ENCODE measurements at regions not wholly inside any gene's neighbourhood (a gene's known extent, or its start where the extent isn't known, plus 50 kb on each side); places are given as distances from the start of the nearest gene placed in this dataset.

DNA sequence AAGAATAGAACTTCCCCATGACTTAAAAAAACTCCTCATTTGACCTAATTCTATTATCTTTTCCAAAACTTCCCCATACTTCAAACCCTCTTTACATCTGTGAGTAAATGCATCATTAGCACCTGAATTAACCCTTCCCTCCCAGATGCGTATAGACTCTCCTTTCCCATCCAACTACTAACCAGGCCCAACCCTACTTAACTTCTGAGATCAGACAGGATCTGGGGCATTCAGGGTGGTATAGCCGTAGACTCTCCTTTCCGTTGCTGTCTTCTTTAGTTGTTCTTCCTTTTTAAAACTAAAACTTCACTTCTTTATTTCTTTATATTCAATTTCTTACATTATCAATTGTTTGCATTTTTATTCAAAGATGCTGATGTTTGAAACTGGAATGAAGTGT is 165.2 kb downstream of the SLCO4C1 start:
- TF ChIP-seq, protein P1, sequence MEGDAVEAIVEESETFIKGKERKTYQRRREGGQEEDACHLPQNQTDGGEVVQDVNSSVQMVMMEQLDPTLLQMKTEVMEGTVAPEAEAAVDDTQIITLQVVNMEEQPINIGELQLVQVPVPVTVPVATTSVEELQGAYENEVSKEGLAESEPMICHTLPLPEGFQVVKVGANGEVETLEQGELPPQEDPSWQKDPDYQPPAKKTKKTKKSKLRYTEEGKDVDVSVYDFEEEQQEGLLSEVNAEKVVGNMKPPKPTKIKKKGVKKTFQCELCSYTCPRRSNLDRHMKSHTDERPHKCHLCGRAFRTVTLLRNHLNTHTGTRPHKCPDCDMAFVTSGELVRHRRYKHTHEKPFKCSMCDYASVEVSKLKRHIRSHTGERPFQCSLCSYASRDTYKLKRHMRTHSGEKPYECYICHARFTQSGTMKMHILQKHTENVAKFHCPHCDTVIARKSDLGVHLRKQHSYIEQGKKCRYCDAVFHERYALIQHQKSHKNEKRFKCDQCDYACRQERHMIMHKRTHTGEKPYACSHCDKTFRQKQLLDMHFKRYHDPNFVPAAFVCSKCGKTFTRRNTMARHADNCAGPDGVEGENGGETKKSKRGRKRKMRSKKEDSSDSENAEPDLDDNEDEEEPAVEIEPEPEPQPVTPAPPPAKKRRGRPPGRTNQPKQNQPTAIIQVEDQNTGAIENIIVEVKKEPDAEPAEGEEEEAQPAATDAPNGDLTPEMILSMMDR (IDR thresholded peaks at IDR 0.05) = no peak
- POLR2A ChIA-PET = no interaction called here
- CTCF ChIA-PET = no interaction called here
- Mint-ChIP-seq H3K27me3 (no peaks in the 10 kb centered on the region), H3K27ac (no peak overlapping the region), H3K4me1 (no peaks in the 10 kb centered on the region), H3K4me3 (no peak overlapping the region), H3K36me3 (ENCODE audit: low read depth) (no peaks in the 10 kb centered on the region), H3K9me3 (no peaks in the 10 kb centered on the region)
- ATAC-seq (ENCODE audit: low read depth) = no peak
- DNase-seq = no peak
- intact Hi-C loops (cut with micrococcal nuclease) = no loop called here

DNA sequence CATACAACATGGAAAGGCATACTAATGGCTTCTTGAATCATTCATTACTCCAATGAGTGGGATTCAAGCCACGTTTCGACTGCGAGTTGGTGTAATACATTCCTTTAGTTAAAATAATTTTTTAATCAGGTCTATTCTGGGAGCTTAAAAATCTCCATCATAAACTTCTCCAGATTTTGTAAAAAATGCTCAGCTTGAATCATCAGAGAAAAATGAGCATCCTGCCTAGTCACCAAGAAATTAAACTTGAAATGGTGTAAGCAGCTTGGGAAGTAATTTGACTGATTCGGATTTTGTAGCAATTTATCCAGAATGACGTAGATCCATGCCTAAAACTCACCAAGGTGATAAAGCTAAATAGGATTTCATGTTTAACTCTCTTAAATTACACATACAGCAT is 165.7 kb downstream of the SLCO4C1 start:
- DNase-seq (no peak), ATAC-seq (ENCODE audit: low read depth) (no peak)
- no peaks in the 10 kb centered on the region for H3K36me3 Mint-ChIP-seq (ENCODE audit: low read depth)
- no peak overlapping the region for H3K4me3 Mint-ChIP-seq
- POLR2A ChIA-PET = no interaction called here
- intact Hi-C loops (cut with micrococcal nuclease) = no loop called here
- no peaks in the 10 kb centered on the region for H3K9me3 Mint-ChIP-seq
- H3K4me1 Mint-ChIP-seq = no peaks in the 10 kb centered on the region
- CTCF ChIA-PET = no interaction called here
- no peak overlapping the region for H3K27ac Mint-ChIP-seq
- TF ChIP-seq, protein P1 (IDR thresholded peaks at IDR 0.05) = no peak
- no peaks in the 10 kb centered on the region for H3K27me3 Mint-ChIP-seq

DNA sequence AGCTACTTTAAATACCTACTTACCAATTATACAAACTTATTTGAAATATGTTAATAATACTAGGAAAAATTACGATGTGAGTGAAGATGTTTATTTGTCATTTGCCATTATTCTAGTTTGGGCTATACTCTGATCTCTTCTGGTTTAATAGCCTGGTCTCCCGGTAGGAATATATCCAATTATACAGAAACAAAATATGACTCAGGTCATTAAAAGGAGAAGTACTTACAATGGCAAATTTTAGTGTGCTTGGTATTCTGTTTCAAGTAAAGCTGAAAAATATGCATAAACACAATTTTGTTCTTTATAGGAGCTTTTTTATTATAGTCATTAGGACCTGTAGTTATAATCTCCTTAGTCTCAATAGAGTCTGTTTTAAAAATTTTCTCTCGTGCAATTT is 176.8 kb downstream of the SLCO4C1 start:
- POLR2A ChIA-PET = no interaction called here
- H3K27me3 Mint-ChIP-seq = peaks cover 1% of the 10 kb centered on the region
- no peak for DNase-seq
- TF ChIP-seq, protein P1 (IDR thresholded peaks at IDR 0.05) = no peak
- intact Hi-C loops (cut with micrococcal nuclease) = no loop called here
- no peak overlapping the region for H3K4me3 Mint-ChIP-seq
- no peaks in the 10 kb centered on the region for H3K9me3 Mint-ChIP-seq
- no peak for ATAC-seq (ENCODE audit: low read depth)
- H3K36me3 Mint-ChIP-seq (ENCODE audit: low read depth) = no peaks in the 10 kb centered on the region
- CTCF ChIA-PET = no interaction called here
- H3K4me1 Mint-ChIP-seq = no peaks in the 10 kb centered on the region
- H3K27ac Mint-ChIP-seq = no peak overlapping the region

DNA sequence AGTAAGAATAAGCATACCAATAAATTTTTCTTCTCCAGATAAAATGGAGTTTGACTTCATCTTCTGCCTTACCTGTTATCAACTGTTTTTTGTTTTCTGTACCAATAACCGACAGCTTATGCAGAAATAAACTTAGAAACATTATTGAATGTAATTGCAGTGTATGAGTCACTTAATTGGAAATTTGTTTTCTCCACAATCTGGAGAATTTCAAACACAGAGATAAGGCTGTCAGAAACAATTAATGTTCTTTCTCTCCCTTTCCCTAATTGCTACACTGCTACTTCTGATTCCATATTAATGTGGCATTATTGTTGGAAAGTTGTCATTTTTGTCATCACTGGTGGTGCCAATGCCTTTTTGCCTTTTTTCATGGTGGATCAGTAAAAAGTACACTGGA is 180.3 kb downstream of the SLCO4C1 start:
- Mint-ChIP-seq H3K36me3 (ENCODE audit: low read depth) (no peaks in the 10 kb centered on the region), H3K4me1 (no peaks in the 10 kb centered on the region), H3K27ac (no peak overlapping the region), H3K27me3 (peaks cover 1% of the 10 kb centered on the region), H3K4me3 (no peak overlapping the region), H3K9me3 (no peaks in the 10 kb centered on the region)
- TF ChIP-seq, protein P1 (IDR thresholded peaks at IDR 0.05) = no peak
- DNase-seq (no peak), ATAC-seq (ENCODE audit: low read depth) (no peak)
- intact Hi-C loops (cut with micrococcal nuclease) = no loop called here
- POLR2A ChIA-PET = no interaction called here
- CTCF ChIA-PET = no interaction called here

DNA sequence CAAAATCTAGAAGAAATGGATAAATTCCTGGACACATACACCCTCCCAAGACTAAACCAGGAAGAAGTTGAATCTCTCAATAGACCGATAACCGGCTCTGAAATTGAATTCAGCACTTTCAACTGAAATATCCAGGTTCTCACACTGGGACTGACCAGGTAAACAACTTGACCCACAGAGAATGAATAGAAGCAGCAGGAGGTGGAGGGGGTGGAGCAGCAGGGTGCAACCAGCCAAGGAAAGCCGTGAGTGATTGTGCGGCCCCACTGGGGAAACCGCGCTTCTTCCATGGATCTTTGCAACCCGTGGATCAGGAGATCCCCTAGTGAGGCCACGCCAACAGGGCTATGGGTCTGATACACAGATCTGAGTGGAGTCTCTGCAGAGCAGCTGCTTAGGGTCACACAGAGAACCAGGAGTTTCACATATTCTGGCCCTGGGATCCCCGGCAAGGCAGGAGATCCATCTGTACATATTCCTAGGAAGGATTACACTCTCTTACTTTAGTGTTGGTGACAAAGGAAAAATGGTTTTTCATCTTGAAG is 181.5 kb downstream of the SLCO4C1 start:
- POLR2A ChIA-PET = no interaction called here
- Mint-ChIP-seq H3K27ac (no peak overlapping the region), H3K4me3 (no peak overlapping the region), H3K36me3 (ENCODE audit: low read depth) (no peaks in the 10 kb centered on the region), H3K27me3 (peaks cover 1% of the 10 kb centered on the region), H3K9me3 (no peaks in the 10 kb centered on the region), H3K4me1 (no peaks in the 10 kb centered on the region)
- intact Hi-C loops (cut with micrococcal nuclease) = no loop called here
- ATAC-seq (ENCODE audit: low read depth) = no peak
- TF ChIP-seq, protein P1 (IDR thresholded peaks at IDR 0.05) = no peak
- CTCF ChIA-PET = no interaction called here
- no peak for DNase-seq
